ENCODE measurements at regions not wholly inside any gene's neighbourhood (a gene's known extent, or its start where the extent isn't known, plus 50 kb on each side); places are given as distances from the start of the nearest gene placed in this dataset.
"Not testable (repeated sequence)": the region's sequence is repeated elsewhere in the genome, so short reads cannot be mapped to it uniquely, and the experiment has no call there.

DNA sequence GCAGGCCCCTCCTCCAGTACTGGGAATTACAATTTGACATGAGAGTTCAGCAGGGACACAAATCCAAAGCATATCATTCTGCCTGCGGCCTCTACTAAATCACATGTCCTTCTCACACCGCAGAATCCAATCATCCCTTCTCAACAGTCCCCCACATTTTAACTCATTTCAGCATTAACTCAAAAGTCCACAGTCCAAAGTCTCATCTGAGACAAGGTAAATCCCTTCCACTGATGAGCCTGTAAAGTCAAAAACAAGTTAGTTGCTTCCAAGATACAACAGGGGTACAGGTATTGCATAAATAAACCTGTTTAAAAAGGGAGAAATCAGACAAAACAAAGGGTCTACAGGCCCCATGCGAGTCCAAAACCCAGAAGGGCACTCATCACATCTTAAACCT lies 64.0 kb downstream of the EBNA1BP2 start:
- FAIRE-seq: no peak

DNA sequence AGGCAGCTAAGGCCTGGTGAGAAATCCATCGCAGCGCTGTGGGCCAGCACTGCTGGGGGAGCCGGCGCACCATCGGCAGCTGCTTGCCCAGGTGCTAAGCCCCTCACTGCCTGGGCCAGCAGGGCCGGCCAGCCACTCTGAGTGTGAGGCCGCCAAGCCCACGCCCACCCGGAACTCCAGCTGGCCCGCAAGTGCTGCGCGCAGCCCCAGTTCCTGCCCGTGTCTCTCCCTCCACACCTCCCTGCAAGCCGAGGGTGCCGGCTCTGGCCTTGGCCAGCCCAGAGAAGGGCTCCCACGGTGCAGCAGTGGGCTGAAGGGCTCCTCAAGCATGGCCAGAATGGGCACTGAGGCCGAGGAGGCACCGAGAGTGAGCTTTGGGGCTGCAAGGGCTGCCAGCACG lies 64.4 kb downstream of the EBNA1BP2 start:
- FAIRE-seq (no peak), DNase-seq (ENCODE audit: insufficient read length, low spot score) (no peak)

More for the DNA sequence above, 64.0 kb downstream of the EBNA1BP2 start:
- DNase-seq (ENCODE audit: insufficient read length, low spot score): no peak

DNA sequence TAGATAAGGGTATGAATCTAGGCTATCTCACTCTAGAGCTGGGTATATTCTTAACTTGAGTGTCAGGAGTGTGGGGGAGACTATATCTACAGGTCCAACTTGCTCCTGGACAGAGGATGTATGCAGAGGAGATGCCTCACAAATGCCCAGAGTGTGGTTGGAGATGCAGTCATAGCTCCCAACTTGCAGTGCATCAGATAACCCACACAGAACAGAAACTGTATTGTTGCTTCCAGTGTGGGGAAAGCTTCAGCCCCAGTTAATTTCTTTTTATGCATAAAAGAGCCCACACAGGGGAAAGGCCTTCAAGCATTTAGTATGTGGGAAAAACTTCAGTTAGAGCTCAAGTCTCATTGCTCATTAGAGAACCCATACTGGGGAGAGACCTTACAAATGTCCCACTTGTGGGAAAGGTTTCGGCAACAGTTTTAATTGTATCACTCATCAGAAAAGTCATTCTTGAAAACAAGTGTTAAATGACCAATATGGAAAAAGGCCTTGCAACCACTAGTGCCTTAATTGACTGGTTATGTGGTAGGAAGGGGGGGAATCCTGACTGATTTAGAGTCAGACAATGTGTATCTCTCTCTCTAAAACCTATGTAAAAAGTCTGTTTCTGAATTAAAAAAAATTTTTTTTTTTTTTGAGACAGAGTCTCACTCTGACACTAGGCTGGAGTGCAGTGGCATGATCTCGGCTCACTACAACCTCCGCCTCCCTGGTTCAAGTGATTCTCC lies 67.9 kb downstream of the EBNA1BP2 start:
- FAIRE-seq: no peak

DNA sequence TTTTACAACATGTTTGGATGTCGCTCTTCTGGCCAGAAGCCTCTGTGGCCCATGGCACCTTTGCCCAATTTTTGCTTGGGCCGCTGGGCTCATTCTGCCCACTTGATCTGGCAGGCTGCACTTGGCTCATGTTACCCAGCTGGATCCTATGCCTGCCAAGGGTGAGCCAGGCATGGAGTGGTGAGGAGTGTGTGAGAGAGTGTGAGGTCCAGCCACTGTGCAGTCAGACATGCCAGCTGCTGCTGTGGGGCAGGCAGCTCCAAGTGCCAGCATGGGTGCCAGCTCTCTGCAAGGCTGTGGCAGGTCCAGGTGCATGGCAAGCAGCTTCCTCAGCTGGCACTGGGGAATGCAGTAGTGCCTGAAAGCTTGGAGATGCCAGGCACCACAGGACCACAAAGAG lies 71.0 kb downstream of the EBNA1BP2 start:
- no peak for DNase-seq (ENCODE audit: insufficient read length, low spot score)
- FAIRE-seq: no peak

More for the DNA sequence above, 67.9 kb downstream of the EBNA1BP2 start:
- no peak for DNase-seq (ENCODE audit: insufficient read length, low spot score)

DNA sequence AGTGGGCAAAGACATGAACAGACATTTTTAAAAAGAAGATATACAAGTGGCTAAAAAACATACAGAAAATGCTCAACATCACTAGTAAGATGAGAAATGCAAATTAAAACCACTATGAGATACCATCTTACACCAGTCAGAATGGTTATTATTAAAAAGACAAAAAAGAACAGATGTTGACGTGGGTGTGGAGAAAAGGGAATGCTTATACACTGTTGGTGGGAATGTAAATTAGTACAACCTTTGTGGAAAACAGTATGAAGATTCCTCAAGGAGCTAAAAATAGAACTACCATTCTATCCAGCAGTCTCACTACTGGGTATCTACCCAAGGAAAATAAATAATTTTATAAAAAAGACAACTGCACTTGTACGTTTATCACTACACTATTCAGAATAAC lies 73.9 kb downstream of the EBNA1BP2 start:
- no peak for DNase-seq (ENCODE audit: insufficient read length, low spot score)

DNA sequence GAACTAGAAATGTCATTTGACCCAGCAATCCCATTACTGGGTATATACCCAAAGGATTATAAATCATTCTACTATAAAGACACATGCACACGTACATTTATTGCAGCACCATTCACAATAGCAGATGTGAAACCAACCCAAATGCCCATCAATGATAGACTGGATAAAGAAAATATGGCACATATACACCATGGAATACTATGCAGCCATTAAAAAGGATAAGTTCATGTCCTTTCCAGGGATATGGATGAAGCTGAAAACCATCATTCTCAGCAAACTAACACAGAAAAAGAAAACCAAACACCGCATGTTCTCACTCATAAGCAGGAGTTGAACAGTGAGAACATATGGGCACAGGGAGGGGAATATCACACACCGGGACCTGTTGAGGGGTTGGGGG lies 75.6 kb downstream of the EBNA1BP2 start:
- not testable (repeated sequence) for FAIRE-seq; DNase-seq (ENCODE audit: insufficient read length, low spot score)

More for the DNA sequence above, 73.9 kb downstream of the EBNA1BP2 start:
- FAIRE-seq: no peak

DNA sequence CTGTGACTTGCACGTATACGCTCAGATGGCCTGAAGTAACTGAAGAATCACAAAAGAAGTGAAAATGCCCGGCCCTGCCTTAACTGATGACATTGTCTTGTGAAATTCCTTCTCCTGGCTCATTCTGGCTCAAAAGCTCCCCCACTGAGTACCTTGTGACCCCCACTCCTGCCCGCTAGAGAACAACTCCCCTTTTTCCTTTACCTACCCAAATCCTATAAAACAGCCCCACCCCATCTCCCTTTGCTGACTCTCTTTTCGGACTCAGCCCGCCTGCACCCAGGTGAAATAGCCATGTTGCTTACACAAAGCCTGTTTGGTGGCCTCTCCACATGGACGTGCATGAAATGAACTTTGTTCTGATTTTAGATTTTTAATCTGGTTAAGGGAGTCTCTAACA lies 81.3 kb downstream of the EBNA1BP2 start:
- not testable (repeated sequence) for DNase-seq (ENCODE audit: insufficient read length, low spot score); FAIRE-seq

DNA sequence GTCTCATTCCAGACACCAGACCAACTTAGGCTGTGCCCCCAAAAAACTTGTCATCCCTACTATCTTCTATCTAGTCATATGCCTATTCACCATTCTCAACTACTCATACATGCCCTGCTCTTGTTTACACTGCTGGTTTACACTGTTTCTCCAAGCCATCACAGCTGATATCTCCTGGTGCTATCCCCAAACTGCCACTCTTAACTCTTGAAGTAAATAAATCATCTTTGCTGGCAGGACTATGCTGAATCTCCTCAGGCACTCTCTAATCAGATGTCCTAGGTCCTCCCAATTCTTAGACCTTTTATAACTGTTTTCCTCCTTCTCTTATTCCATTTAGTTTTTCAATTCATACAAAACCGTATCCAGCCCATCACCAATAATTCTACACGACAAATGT lies 81.9 kb downstream of the EBNA1BP2 start:
- FAIRE-seq; DNase-seq (ENCODE audit: insufficient read length, low spot score): not testable (repeated sequence)

DNA sequence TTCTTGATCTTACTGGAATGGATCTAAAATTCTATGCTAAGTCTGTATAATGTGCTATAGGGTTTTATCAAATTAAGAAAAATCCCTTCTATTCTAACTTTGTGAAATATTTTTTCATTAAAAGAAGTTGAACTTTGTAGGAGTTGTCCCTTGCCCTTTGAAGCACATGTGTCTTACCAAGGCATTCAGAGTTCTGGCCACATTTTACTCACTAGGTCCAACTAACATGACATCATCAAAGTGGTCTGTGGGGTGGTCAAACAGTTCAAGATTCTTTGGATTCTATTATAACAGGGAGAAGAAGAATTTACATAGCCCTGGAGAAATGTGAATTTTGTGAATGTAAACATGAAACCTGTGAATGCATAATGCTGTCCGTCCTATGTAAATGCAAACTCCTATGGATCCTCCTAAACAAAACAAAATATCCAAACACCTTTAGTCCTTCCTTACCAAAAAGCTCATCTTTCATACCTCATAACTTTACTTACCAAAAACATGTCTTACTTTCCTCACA lies 88.7 kb downstream of the EBNA1BP2 start:
- DNase-seq (ENCODE audit: insufficient read length, low spot score): no peak
- no peak for FAIRE-seq

DNA sequence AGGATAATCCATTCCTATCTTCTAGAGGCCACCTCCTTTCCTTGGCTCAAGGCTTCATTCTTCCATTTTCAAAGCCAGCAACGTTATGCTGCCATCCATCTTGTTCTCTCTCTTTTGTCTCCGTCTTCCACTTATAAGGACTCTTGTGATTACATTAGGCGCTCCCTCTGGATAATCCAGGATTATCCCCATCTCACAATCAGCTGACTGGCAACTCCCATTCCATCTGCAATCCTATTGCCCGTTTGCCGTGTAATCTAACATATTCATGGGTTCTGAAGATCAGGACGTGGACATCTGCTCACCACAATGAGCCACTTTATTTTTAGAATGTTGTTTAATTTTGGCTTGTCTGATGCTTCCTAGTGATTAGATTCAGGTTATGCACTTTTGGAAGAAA lies 89.3 kb downstream of the EBNA1BP2 start:
- FAIRE-seq (no peak), DNase-seq (ENCODE audit: insufficient read length, low spot score) (no peak)

DNA sequence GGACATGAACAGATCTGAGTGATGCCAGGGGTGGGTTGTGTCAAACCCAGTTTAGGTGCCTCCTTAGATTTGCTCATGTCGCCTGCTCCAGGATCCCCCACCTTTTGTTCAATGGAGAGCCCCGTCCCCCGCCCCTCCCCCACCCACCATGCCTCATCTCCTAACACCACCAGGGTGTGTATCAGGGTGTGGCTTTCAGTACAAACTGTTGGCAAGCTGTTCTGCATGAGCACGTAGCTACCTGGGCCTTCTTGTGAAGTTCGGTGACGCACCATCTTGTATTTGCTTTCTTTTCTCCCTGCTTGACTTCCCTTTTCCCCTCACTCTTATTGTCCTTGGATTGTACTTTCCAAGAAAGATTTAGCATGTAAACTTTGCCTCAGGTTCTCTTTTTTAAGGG lies 94.8 kb downstream of the EBNA1BP2 start:
- FAIRE-seq: no peak

DNA sequence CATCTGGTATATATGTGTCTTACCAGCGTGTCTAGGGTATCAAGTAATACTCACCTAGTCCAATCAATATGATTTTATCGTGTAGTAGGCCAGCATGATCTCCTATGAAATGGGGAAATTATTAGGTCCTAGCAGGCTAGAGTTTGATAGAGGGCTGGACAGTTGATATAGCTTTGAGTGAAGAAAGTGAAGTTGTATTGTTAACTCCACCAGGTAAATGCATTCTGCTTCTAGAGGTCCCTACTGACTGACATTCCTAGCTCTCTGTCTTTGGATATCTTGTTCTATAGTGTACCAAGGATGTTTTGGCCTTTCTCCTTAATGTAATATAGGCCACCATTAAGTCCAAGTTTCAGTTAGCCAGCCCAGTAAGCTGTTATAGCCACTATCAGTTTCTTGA lies 97.4 kb downstream of the EBNA1BP2 start:
- FAIRE-seq (no peak), DNase-seq (ENCODE audit: insufficient read length, low spot score) (no peak)

More for the DNA sequence above, 94.8 kb downstream of the EBNA1BP2 start:
- no peak for DNase-seq (ENCODE audit: insufficient read length, low spot score)

DNA sequence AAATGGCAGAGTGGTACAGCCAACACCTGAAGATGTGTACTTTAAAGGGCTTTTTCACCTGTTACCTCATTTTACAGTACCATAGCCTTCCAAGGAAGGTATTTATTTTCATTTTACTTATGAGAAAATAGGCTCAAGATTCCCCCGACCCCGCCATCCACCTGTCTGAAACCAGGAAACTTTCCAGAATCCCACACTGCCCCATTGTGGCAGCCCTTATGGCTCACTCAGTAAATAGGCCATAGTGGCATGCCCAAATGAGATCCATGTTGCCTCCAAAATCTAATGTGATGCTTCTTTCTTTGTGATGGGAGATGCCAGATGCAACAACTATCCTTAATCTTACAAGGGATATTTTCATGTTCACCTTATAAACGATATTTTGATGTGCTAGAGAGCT lies 97.8 kb downstream of the EBNA1BP2 start:
- DNase-seq (ENCODE audit: insufficient read length, low spot score) (no peak), FAIRE-seq (no peak)

DNA sequence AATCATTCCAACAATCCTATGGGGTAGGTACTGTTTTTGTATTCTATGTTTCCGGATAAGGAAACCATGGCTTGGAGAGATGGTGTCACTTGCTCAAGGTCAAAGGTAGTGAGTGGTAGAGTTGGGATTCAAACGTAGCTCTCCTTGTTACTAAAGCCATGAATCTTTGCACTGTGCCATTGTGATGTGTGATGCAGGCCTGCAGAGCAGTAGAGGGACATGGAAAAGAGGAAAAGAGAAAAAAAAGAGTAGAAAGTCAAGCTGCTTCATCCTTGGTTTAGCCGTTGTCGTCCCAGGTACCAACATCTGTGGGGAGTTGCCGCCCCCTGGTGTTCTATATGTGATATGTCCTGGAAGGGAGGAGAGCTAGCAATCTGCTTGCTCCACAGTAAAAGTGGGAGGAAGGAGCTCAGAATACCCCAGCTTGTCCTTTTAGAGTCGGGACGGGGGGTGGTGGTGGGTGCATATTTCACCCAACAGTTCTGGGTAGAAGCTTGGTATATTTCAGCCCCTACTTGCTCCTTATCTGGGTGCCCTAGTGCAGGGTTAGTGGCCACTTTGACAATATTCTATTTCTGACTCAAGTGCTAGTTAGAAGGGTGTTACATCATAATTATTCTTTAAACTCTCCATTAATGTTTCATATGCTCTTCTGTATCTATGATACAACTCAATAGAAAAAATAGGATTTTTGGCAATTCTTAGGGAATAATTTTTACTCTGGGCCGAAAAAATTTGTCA lies 98.4 kb downstream of the EBNA1BP2 start:
- DNase-seq (ENCODE audit: insufficient read length, low spot score) (peak; percentile 67), FAIRE-seq (peak; percentile 95)

DNA sequence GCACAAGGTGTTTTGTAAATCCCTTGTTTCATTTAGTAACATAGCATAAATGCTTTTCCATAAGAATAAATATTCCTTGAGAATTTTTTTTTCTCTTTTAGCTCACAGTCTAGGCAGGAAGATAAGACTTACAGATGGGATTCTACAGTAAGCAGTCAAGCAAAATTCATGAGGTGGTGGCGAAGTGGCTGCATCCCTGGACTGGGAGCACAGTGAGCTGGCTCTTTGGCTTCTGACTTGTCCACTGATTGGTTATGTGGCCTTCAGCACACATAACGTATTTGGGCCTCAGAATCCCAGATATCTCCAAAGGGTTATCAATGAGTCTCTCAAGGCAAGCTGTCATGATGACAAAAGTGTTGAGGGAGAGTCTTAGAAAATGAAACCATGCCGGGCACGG lies 99.8 kb downstream of the EBNA1BP2 start:
- DNase-seq (ENCODE audit: insufficient read length, low spot score): no peak

DNA sequence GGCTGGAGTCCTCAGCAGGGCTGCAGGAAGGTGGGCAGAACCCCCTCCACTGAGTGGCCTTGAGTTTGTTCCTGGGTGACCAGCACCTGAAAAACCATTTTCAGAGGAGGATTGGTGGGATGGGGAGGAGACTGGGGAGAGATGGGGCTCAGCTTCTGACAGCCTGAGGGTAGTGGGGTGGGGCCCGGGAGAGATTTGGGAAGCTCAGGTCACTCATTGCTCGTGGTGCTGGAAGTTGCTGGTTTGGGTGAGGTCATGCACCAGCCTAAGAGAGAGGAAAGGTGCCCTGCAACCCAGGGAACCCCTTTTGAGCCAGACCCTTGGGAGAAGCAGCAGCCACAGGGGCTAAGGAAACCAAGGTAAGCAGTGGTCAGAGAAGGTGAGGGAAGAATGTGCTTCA lies 100.8 kb downstream of the EBNA1BP2 start:
- no peak for DNase-seq (ENCODE audit: insufficient read length, low spot score)
- FAIRE-seq: no peak

More for the DNA sequence above, 99.8 kb downstream of the EBNA1BP2 start:
- no peak for FAIRE-seq

DNA sequence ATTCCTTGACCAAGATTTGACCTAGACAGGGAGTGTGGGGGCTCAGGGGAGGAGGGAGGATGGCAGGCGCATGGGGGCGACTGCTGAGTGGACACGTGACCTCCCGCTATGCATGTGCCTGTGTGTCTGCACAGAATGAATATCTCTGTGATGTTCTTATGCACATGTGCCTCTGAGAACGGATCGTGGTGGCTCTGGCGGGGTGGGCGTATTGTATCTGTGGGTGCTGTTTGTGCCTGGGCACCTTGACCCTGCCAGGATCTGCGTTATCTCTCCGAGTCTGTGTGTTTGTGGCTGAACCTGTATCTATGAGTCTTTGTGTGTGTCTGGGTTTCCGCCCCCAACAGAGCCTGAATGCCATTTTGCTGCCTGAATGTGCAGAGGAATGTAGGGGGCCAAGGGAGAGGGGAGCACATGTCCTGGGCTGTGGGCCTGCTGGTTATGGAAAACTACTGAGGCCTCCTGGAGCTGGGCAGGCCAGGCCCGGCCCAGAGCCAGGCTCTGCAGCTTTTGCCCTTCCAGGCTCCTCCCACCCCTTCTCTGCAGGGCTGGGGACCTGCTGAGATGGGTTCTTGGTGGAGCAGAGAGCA lies 102.5 kb downstream of the EBNA1BP2 start:
- no peak for DNase-seq (ENCODE audit: insufficient read length, low spot score)
- FAIRE-seq: no peak

DNA sequence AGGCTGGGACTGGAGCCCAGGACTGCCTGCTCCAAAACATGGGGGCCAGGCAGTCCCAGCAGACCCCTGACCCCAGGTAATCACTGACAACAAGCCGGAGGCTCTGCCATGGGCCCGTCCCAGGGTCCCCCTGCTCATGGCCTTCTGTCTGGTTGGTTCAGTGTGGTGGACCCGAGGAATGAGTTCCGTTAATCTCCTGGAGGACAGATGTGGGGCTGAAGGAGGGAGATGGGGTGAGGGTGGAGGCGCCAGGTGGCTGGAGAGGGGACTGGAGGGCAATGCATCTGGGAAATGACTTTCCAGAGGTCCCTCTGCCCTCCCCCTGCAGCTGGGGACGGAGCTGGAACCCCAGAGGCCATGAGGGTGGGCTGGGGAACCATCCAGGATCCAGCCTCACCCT lies 103.2 kb downstream of the EBNA1BP2 start:
- DNase-seq (ENCODE audit: insufficient read length, low spot score) (no peak), FAIRE-seq (no peak)

DNA sequence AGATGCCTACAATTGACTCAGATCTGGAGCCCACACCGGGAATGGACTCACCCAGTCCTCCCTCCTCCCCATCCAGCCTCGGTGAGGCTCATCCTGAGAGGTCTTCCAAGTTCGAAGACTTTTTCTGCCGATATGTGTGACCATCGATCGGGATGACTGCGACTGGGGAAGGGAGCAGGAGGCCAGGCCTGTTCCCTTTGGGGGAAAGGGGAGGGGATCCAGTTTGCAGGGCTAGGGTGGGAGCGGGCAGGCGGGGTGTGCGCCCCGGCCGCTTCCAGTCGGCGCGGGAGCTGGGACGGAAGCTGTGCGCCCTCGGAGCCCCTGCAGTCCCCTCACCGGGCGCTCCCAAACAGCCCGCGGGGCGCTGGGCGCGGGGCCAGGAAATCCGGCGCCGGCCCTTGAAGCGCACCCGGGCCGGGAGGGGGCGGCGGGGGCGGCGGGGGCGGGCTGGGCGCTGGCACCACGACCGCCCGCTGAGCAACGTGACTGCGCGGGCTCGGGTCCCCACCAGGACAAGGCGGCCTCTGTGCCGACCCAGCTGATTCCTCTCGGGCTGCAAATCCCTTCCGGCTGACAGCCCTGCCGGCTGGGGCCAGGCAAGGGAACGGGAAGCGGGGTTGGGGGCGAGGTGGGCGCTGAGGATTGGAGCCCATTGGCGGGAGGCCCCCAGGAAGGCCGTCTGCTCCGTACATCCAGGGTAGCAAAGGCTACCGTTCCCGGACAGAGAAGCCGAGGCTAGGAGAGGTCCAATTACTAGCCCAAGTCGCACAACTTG lies 103.9 kb downstream of the EBNA1BP2 start:
- DNase-seq (ENCODE audit: insufficient read length, low spot score): no peak
- FAIRE-seq: no peak

DNA sequence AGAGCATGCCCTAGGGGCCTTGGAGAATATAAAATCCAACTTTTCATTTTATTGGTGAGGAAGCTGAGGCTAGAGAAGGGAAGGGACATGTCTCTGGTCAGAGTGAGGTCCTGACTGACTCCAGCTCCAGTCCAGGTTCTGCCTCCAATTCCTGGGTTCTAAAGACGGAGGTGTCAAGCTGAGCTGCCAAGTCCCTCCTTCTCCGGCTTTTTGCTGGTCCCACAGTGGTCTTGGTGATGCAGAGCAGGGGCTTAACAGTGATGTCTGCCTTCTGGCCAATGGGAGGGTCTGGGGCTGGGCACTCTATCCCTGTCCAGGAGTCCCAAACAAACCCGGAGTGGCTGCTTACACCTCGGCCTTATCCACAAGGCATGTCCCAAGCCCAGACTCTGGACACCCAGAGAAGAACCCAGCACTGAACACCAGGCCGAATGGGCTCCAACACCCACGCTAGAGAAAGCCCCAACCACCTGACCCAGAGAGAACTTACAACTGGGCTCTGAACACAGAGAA lies 104.8 kb downstream of the EBNA1BP2 start:
- DNase-seq (ENCODE audit: insufficient read length, low spot score) (no peak), FAIRE-seq (no peak)
